ENCODE measurements at regions not wholly inside any gene's neighbourhood (a gene's known extent, or its start where the extent isn't known, plus 50 kb on each side); places are given as distances from the start of the nearest gene placed in this dataset.

DNA sequence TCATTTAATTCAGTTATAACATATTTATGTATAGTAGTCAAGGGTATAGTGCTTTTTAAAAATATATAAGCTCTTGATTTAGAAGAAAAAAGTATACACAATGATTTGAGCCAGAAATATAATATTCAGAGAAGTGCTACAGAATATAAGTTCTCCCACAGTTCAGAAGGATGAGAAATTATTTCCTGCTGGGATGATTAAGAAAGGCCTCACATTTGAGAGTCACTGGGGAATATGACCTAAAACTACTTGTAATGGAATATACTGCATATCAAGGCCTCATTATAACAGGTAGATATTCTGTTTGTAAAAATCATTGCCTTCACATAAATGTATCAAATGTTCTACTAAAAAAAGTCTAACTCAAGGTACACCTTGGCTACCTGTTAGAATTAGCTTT, 203.5 kb downstream of the MBD2 start:
- H3K27me3 ChIP-seq (replicated peaks in 1 of 7) = no peaks in the 10 kb centered on the region
- intact Hi-C loops (cut with DNase I; ENCODE audit: low total_unique reads) = no loop called here
- TF ChIP-seq POLR2A (IDR thresholded peaks at IDR 0.05) (no peak), POLR2AphosphoS5 (IDR thresholded peaks at IDR 0.05) (no peak)
- TF ChIP-seq, protein P1, sequence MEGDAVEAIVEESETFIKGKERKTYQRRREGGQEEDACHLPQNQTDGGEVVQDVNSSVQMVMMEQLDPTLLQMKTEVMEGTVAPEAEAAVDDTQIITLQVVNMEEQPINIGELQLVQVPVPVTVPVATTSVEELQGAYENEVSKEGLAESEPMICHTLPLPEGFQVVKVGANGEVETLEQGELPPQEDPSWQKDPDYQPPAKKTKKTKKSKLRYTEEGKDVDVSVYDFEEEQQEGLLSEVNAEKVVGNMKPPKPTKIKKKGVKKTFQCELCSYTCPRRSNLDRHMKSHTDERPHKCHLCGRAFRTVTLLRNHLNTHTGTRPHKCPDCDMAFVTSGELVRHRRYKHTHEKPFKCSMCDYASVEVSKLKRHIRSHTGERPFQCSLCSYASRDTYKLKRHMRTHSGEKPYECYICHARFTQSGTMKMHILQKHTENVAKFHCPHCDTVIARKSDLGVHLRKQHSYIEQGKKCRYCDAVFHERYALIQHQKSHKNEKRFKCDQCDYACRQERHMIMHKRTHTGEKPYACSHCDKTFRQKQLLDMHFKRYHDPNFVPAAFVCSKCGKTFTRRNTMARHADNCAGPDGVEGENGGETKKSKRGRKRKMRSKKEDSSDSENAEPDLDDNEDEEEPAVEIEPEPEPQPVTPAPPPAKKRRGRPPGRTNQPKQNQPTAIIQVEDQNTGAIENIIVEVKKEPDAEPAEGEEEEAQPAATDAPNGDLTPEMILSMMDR (IDR thresholded peaks at IDR 0.05 in 8 of 11, conservative IDR thresholded peaks at IDR 0.05 in 3 of 11) = no peak

DNA sequence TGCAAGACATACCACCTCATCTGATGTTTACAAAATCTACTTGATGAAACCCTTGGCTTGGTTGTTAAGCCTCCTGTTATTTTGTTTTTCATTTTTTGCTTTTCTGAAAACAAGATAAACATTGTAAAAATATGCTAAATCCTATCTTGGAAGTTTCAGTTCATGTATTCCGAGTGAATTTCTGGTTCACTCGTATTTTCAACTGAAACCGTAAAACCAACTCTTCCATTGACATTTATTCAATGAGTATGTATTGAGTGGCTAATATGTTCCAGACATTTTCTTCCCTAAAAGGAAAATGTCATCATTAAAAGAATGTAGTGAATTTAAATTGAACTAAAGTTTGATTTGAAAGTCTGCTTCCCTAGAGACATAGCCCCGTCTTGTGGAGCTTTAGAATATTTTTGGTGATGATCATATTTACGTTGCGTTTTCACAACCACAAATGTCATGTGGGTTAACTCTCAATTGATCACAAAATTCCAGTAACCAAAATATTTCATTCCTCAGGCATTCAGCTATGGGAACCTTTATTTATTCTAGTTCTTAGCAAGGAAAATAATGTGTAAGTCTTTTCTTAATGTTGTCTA, 204.2 kb downstream of the MBD2 start:
- intact Hi-C loops (cut with DNase I; ENCODE audit: low total_unique reads) = no loop called here
- TF ChIP-seq, protein P1 (IDR thresholded peaks at IDR 0.05 in 8 of 11, conservative IDR thresholded peaks at IDR 0.05 in 3 of 11) = no peak
- TF ChIP-seq POLR2AphosphoS5 (IDR thresholded peaks at IDR 0.05) = no peak
- TF ChIP-seq POLR2A (IDR thresholded peaks at IDR 0.05) = no peak
- H3K4me1 ChIP-seq = no peaks in the 10 kb centered on the region
- H3K27me3 ChIP-seq (replicated peaks in 1 of 7) = no peaks in the 10 kb centered on the region
- H3K9me3 ChIP-seq = no peaks in the 10 kb centered on the region
- DNase-seq = no peak
- H3K4me3 ChIP-seq = no peak overlapping the region
- no peak overlapping the region for H3K27ac ChIP-seq
- no peaks in the 10 kb centered on the region for H3K36me3 ChIP-seq
- 78 to 97% (median 87%) methylated on average over 6 of the region's 6 CpGs for WGBS, 5 donors

More for the DNA sequence above, 203.5 kb downstream of the MBD2 start:
- H3K4me1 ChIP-seq = no peaks in the 10 kb centered on the region
- H3K36me3 ChIP-seq = no peaks in the 10 kb centered on the region
- H3K9me3 ChIP-seq = no peaks in the 10 kb centered on the region
- H3K27ac ChIP-seq = no peak overlapping the region
- no peak for DNase-seq
- no peak overlapping the region for H3K4me3 ChIP-seq

DNA sequence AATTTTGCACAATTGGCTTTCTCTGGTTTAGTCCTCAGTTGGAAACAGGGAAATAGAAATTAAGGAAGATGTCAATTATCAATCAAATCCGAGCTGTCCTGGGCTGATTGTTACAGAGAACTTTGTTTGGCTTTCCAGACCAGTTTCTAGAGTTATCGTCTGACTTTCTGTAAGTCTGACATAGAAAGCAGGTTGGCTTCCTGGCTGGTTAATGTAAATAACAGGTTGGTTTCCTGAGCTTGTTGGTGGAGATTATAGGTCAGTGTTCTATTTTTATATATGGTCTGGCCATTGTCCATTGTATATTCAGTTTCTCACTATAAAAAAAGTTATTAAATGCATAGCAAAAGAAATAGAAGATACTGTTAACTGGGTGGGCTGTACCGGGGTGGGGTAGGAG, 204.8 kb downstream of the MBD2 start:
- 48 to 76% (median 67%) methylated on average over 3 of the region's 3 CpGs for WGBS, 5 donors
- Histone ChIP-seq H3K27me3 (replicated peaks in 1 of 7) (no peaks in the 10 kb centered on the region), H3K9me3 (no peaks in the 10 kb centered on the region), H3K36me3 (no peaks in the 10 kb centered on the region), H3K27ac (no peak overlapping the region), H3K4me1 (no peaks in the 10 kb centered on the region), H3K4me3 (no peak overlapping the region)
- intact Hi-C loops (cut with DNase I; ENCODE audit: low total_unique reads) = no loop called here
- TF ChIP-seq POLR2A (IDR thresholded peaks at IDR 0.05) = no peak
- no peak for DNase-seq

DNA sequence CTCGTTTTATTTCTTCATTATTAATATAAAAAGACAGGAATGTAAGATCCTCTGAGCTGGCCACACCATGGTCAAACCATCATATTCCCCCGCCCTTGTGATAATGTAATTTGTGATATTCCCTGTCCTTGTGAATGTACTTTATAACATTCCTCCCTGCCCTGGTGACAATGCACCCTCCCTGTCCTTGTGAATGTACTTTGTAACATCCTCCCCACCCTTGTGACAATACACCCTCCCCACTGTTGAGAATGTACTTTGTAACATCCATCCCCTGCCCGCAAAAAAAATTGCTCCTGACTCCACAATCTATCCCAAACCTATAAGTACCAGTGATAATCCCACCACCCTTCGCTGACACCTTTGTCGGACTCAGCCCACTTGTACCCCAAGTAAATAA, 211.0 kb downstream of the MBD2 start:
- intact Hi-C loops (cut with DNase I; ENCODE audit: low total_unique reads) = no loop called here
- Histone ChIP-seq H3K4me3 (no peak overlapping the region), H3K4me1 (no peaks in the 10 kb centered on the region), H3K36me3 (no peaks in the 10 kb centered on the region), H3K27ac (no peak overlapping the region), H3K27me3 (replicated peaks in 1 of 7) (no peaks in the 10 kb centered on the region), H3K9me3 (no peaks in the 10 kb centered on the region)
- TF ChIP-seq, protein P1 (IDR thresholded peaks at IDR 0.05 in 8 of 11, conservative IDR thresholded peaks at IDR 0.05 in 3 of 11) = no peak
- TF ChIP-seq POLR2A (IDR thresholded peaks at IDR 0.05) (no peak), POLR2AphosphoS5 (IDR thresholded peaks at IDR 0.05) (no peak)
- 76 to 90% (median 88%) methylated on average over 5 of the region's 5 CpGs for WGBS, 5 donors
- DNase-seq = no peak

DNA sequence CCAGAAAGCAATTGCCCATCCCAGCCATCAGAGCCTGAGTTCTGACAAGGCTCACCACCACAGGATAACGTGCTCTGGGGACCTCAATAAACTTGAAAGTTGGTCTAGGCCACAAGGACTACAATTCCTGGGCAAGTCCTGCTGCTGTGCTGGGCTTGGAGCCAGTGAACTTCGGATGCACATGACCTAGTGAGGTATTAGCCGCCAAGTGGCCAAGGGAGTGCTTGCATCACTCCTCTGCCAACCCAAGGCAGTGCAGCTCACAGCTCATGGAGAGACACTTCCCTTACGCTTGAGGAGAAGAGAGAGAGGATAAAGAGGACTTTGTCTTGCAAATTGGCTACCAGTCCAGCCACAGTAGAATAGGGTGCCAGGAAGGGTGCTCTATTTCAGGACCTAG, 219.6 kb downstream of the MBD2 start:
- no peak for TF ChIP-seq POLR2A (IDR thresholded peaks at IDR 0.05)
- Histone ChIP-seq H3K36me3 (no peaks in the 10 kb centered on the region), H3K4me3 (no peak overlapping the region), H3K27me3 (replicated peaks in 1 of 7) (no peaks in the 10 kb centered on the region), H3K27ac (no peak overlapping the region), H3K9me3 (no peaks in the 10 kb centered on the region), H3K4me1 (no peaks in the 10 kb centered on the region)
- 63 to 84% (median 71%) methylated on average over 4 of the region's 4 CpGs for WGBS, 5 donors
- no peak for DNase-seq
- intact Hi-C loops (cut with DNase I; ENCODE audit: low total_unique reads) = no loop called here

All from spleen (tissue), 11 donors.